HEK293 (cell line): ENCODE measurements at regions not wholly inside any gene's neighbourhood (a gene's known extent, or its start where the extent isn't known, plus 50 kb on each side); places are given as distances from the start of the nearest gene placed in this dataset.

Source experiments
- CTCF ChIA-PET: fragments of 350-600 bp; formaldehyde crosslinking; extraction: SDS; loops from one replicate; lab custom pipeline; 2021; ENCODE audit warnings: antibody characterized with exemption; lab: Yijun Ruan, JAX
- POLR2A ChIA-PET: fragments of 300-600 bp; formaldehyde crosslinking; extraction: SDS; loops from one replicate; lab custom pipeline; 2020; ENCODE audit warnings: antibody characterized with exemption, inconsistent platforms; lab: Yijun Ruan, JAX
- H3K27ac ChIP-seq: fragments of 200-500 bp; sonication (Bioruptor generic); 2 replicates; pipeline ENCODE4 v1.5.1; 2014; ENCODE audit warnings: low read depth, low read length, control low read depth, inconsistent platforms; ENCODE audit errors: extremely low read depth
- H3K36me3 ChIP-seq, 2 experiments: fragments of 200-500 bp in 1 of 2; sonication (Bioruptor generic) in 1 of 2; 1 replicate in 1 of 2; 2 replicates in 1 of 2; pipeline ENCODE4 v1.5.1; 2014 to 2017; ENCODE audit warnings: inconsistent platforms in 2 of 2, low read length in 2 of 2; ENCODE audit not compliant: control insufficient read depth in 2 of 2, insufficient read depth in 1 of 2
- H3K4me1 ChIP-seq: fragments of 200-500 bp; sonication (Bioruptor generic); 2 replicates; pipeline ENCODE4 v1.5.1; 2014; ENCODE audit warnings: mild to moderate bottlenecking, low read length, inconsistent platforms; ENCODE audit not compliant: control insufficient read depth, insufficient read depth
- H3K4me3 ChIP-seq: 2 replicates; pipeline ENCODE4 v1.5.1; 2011; ENCODE audit warnings: low read depth, mild to moderate bottlenecking, control low read depth, low read length, moderate library complexity
- H3K9me3 ChIP-seq: fragments of 200-500 bp; sonication (Bioruptor generic); 2 replicates; pipeline ENCODE4 v1.5.1; 2014; ENCODE audit warnings: low read depth, low read length, inconsistent platforms; ENCODE audit not compliant: control insufficient read depth, insufficient read depth
- EGR2 ChIP-seq: fragments of 450-650 bp; formaldehyde crosslinking; IDR thresholded peaks from 2 replicates; pipeline ENCODE4 v1.5.1; 2016; ENCODE audit warnings: low read depth, missing biosample characterization, missing genetic modification characterization
- FEZF1 ChIP-seq: fragments of 450-650 bp; formaldehyde crosslinking; IDR thresholded peaks from 2 replicates; pipeline ENCODE4 v1.5.1; 2016; ENCODE audit warnings: missing biosample characterization, missing genetic modification characterization
- GFI1B ChIP-seq: fragments of 450-650 bp; formaldehyde crosslinking; IDR thresholded peaks from 2 replicates; pipeline ENCODE4 v1.5.1; 2016; ENCODE audit warnings: missing biosample characterization, missing genetic modification characterization
- GLIS1 ChIP-seq: fragments of 450-650 bp; formaldehyde crosslinking; IDR thresholded peaks from 2 replicates; pipeline ENCODE4 v1.5.1; 2016; ENCODE audit warnings: missing biosample characterization, missing genetic modification characterization
- KLF8 ChIP-seq: fragments of 450-650 bp; formaldehyde crosslinking; IDR thresholded peaks from 2 replicates; pipeline ENCODE4 v1.5.1; 2016; ENCODE audit warnings: missing biosample characterization, missing genetic modification characterization
- OSR2 ChIP-seq: fragments of 450-650 bp; formaldehyde crosslinking; IDR thresholded peaks from 2 replicates; pipeline ENCODE4 v1.5.1; 2016; ENCODE audit warnings: missing biosample characterization, missing genetic modification characterization
- PRDM1 ChIP-seq: fragments of 450-650 bp; formaldehyde crosslinking; IDR thresholded peaks from 2 replicates; pipeline ENCODE4; 2016; ENCODE audit warnings: missing biosample characterization, missing genetic modification characterization
- TRIM28 ChIP-seq: IDR thresholded peaks from 2 replicates; pipeline ENCODE4 v1.6.1; 2011; ENCODE audit warnings: low read length, control low read depth, borderline replicate concordance
- ZBTB1 ChIP-seq: fragments of 450-650 bp; formaldehyde crosslinking; IDR thresholded peaks from 2 replicates; pipeline ENCODE4 v1.5.1; 2016; ENCODE audit warnings: missing biosample characterization, missing genetic modification characterization
- ZFHX2 ChIP-seq: fragments of 450-650 bp; formaldehyde crosslinking; conservative IDR thresholded peaks from 2 replicates; pipeline ENCODE4 v1.5.1; 2016; ENCODE audit warnings: missing biosample characterization, missing genetic modification characterization
- ZNF132 ChIP-seq: fragments of 450-650 bp; formaldehyde crosslinking; IDR thresholded peaks from 2 replicates; pipeline ENCODE4 v1.5.1; 2017; ENCODE audit warnings: missing biosample characterization, missing genetic modification characterization, borderline replicate concordance
- ZNF140 ChIP-seq: fragments of 450-650 bp; formaldehyde crosslinking; IDR thresholded peaks from 2 replicates; pipeline ENCODE4 v1.5.1; 2016; ENCODE audit warnings: missing biosample characterization, missing genetic modification characterization
- ZNF146 ChIP-seq: fragments of 450-650 bp; formaldehyde crosslinking; IDR thresholded peaks from 2 replicates; pipeline ENCODE4 v1.5.1; 2016; ENCODE audit warnings: missing biosample characterization, missing genetic modification characterization
- ZNF248 ChIP-seq: fragments of 450-650 bp; formaldehyde crosslinking; IDR thresholded peaks from 2 replicates; pipeline ENCODE4 v1.5.1; 2017; ENCODE audit warnings: missing biosample characterization, missing genetic modification characterization
- ZNF335 ChIP-seq: fragments of 450-650 bp; formaldehyde crosslinking; conservative IDR thresholded peaks from 2 replicates; pipeline ENCODE4 v1.5.1; 2016; ENCODE audit warnings: missing biosample characterization, missing genetic modification characterization
- ZNF366 ChIP-seq: fragments of 450-650 bp; formaldehyde crosslinking; conservative IDR thresholded peaks from 2 replicates; pipeline ENCODE4 v1.5.1; 2016; ENCODE audit warnings: missing biosample characterization, missing genetic modification characterization
- ZNF423 ChIP-seq: fragments of 450-650 bp; formaldehyde crosslinking; IDR thresholded peaks from 2 replicates; pipeline ENCODE4 v1.5.1; 2016; ENCODE audit warnings: missing biosample characterization, missing genetic modification characterization
- ZNF473 ChIP-seq: fragments of 450-650 bp; formaldehyde crosslinking; IDR thresholded peaks from 2 replicates; pipeline ENCODE4 v1.5.1; 2017; ENCODE audit warnings: missing biosample characterization, missing genetic modification characterization
- ZNF514 ChIP-seq: fragments of 450-650 bp; formaldehyde crosslinking; IDR thresholded peaks from 2 replicates; pipeline ENCODE4 v1.5.1; 2016; ENCODE audit warnings: missing biosample characterization, missing genetic modification characterization
- ZNF529 ChIP-seq: fragments of 450-650 bp; formaldehyde crosslinking; IDR thresholded peaks from 2 replicates; pipeline ENCODE4 v1.5.1; 2017; ENCODE audit warnings: missing genetic modification characterization, missing biosample characterization; ENCODE audit not compliant: insufficient replicate concordance
- ZNF560 ChIP-seq: fragments of 450-650 bp; formaldehyde crosslinking; IDR thresholded peaks from 2 replicates; pipeline ENCODE4 v1.5.1; 2017; ENCODE audit warnings: missing biosample characterization, missing genetic modification characterization, borderline replicate concordance
- ZNF610 ChIP-seq: fragments of 450-650 bp; formaldehyde crosslinking; IDR thresholded peaks from 2 replicates; pipeline ENCODE4 v1.5.1; 2016; ENCODE audit warnings: missing biosample characterization, missing genetic modification characterization, borderline replicate concordance
- ZNF701 ChIP-seq: fragments of 450-650 bp; formaldehyde crosslinking; IDR thresholded peaks from 2 replicates; pipeline ENCODE4 v1.5.1; 2016; ENCODE audit warnings: missing biosample characterization, missing genetic modification characterization
- ZNF747 ChIP-seq: fragments of 450-650 bp; formaldehyde crosslinking; IDR thresholded peaks from 2 replicates; pipeline ENCODE4 v1.5.1; 2016; ENCODE audit warnings: missing biosample characterization, missing genetic modification characterization
- ZNF791 ChIP-seq: fragments of 450-650 bp; formaldehyde crosslinking; IDR thresholded peaks from 2 replicates; pipeline ENCODE4 v1.5.1; 2016; ENCODE audit warnings: missing biosample characterization, missing genetic modification characterization
- ZSCAN16 ChIP-seq: fragments of 450-650 bp; formaldehyde crosslinking; IDR thresholded peaks from 2 replicates; pipeline ENCODE4 v1.5.1; 2016; ENCODE audit warnings: missing biosample characterization, missing genetic modification characterization
- TF ChIP-seq, protein P1 (sequence below): fragments of 450-650 bp; formaldehyde crosslinking; IDR thresholded peaks from 2 replicates; pipeline ENCODE4 v1.5.1; 2016; ENCODE audit warnings: missing biosample characterization, missing genetic modification characterization, low read depth
- TF ChIP-seq, protein P2 (sequence below): fragments of 450-650 bp; formaldehyde crosslinking; IDR thresholded peaks from 2 replicates; pipeline ENCODE4 v1.5.1; 2016; ENCODE audit warnings: missing biosample characterization, missing genetic modification characterization
- TF ChIP-seq, protein P3 (sequence below): fragments of 450-650 bp; formaldehyde crosslinking; IDR thresholded peaks from 2 replicates; pipeline ENCODE4 v1.5.1; 2016; ENCODE audit warnings: missing biosample characterization, missing genetic modification characterization
- TF ChIP-seq, protein P4 (sequence below): fragments of 450-650 bp; formaldehyde crosslinking; IDR thresholded peaks from 2 replicates; pipeline ENCODE4; 2016; ENCODE audit warnings: missing biosample characterization, missing genetic modification characterization
- TF ChIP-seq, protein P5 (sequence below): fragments of 450-650 bp; formaldehyde crosslinking; IDR thresholded peaks from 2 replicates; pipeline ENCODE4 v1.5.1; 2016; ENCODE audit warnings: missing biosample characterization, missing genetic modification characterization

DNA sequence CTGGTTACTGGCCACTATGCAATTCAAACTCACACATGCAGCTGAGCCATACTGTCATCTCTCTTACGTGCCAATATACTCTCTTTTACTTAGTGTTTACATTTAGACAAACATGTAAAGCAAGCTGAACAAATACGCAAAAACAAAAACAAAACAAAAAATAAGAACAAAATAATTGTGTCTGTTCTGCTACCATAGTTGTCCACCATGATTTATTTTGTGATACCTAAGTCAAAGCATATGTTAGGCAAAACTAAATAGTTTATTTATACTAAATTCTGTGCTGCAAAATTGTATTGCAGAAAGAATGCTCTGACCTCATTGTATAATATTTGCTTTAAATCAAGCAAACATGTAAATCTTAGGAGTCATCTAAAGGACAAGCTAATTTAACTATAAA is 943.2 kb upstream of the AGA start:
- CTCF ChIA-PET, result no interaction called here

DNA sequence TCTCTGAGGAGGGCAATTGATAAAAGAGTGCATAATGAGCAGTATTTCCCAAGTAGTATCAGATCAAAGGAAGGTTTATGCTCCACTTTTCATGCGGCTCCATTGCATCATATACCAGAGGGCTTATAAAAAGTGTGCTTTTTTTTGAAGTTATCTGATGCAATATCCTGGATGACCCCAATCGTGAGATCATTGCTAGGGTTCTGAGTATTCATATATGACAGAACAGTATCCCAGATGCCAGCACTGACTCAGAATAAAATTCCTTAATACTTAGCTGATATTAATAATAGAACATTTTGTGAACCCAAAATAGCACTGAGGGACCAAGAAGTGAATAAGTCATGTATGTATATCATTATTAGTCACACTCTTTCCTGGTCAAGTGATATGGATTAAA is 945.5 kb upstream of the AGA start:
- Histone ChIP-seq H3K9me3 (no peaks in the 10 kb centered on the region), H3K36me3 (no peaks in the 10 kb centered on the region), H3K27ac (no peak overlapping the region), H3K4me3 (no peak overlapping the region), H3K4me1 (no peaks in the 10 kb centered on the region)
- no peak for TF ChIP-seq ZNF529
- TF ChIP-seq ZBTB1 (tag by site-specific recombination), result no peak
- no peak for TF ChIP-seq EGR2 (tag by site-specific recombination)
- no peak for TF ChIP-seq KLF8 (tag by site-specific recombination)
- TF ChIP-seq ZNF514 (tag by site-specific recombination), result no peak
- no peak for TF ChIP-seq OSR2 (tag by site-specific recombination)
- no peak for TF ChIP-seq ZSCAN16
- no peak for TF ChIP-seq ZFHX2 (tag by site-specific recombination)
- TF ChIP-seq ZNF560, result no peak
- TF ChIP-seq, protein P1, sequence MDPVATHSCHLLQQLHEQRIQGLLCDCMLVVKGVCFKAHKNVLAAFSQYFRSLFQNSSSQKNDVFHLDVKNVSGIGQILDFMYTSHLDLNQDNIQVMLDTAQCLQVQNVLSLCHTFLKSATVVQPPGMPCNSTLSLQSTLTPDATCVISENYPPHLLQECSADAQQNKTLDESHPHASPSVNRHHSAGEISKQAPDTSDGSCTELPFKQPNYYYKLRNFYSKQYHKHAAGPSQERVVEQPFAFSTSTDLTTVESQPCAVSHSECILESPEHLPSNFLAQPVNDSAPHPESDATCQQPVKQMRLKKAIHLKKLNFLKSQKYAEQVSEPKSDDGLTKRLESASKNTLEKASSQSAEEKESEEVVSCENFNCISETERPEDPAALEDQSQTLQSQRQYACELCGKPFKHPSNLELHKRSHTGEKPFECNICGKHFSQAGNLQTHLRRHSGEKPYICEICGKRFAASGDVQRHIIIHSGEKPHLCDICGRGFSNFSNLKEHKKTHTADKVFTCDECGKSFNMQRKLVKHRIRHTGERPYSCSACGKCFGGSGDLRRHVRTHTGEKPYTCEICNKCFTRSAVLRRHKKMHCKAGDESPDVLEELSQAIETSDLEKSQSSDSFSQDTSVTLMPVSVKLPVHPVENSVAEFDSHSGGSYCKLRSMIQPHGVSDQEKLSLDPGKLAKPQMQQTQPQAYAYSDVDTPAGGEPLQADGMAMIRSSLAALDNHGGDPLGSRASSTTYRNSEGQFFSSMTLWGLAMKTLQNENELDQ (tag by site-specific recombination), result no peak
- no peak for TF ChIP-seq ZNF146 (tag by site-specific recombination)
- no peak for TF ChIP-seq ZNF366
- TF ChIP-seq ZNF423 (tag by site-specific recombination), result no peak
- TF ChIP-seq, protein P2, sequence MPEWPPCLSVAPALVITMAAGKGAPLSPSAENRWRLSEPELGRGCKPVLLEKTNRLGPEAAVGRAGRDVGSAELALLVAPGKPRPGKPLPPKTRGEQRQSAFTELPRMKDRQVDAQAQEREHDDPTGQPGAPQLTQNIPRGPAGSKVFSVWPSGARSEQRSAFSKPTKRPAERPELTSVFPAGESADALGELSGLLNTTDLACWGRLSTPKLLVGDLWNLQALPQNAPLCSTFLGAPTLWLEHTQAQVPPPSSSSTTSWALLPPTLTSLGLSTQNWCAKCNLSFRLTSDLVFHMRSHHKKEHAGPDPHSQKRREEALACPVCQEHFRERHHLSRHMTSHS (tag by site-specific recombination), result no peak
- no peak for TF ChIP-seq ZNF473
- no peak for TF ChIP-seq ZNF610 (tag by site-specific recombination)
- no peak for TF ChIP-seq ZNF791
- TF ChIP-seq, protein P3, sequence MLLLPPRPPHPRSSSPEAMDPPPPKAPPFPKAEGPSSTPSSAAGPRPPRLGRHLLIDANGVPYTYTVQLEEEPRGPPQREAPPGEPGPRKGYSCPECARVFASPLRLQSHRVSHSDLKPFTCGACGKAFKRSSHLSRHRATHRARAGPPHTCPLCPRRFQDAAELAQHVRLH (tag by site-specific recombination), result no peak
- CTCF ChIA-PET, result no interaction called here
- POLR2A ChIA-PET, result no interaction called here

More for the DNA sequence above, 943.2 kb upstream of the AGA start:
- Histone ChIP-seq H3K4me1 (no peaks in the 10 kb centered on the region), H3K4me3 (no peak overlapping the region), H3K36me3 (no peaks in the 10 kb centered on the region), H3K27ac (no peak overlapping the region), H3K9me3 (no peaks in the 10 kb centered on the region)
- POLR2A ChIA-PET, result no interaction called here
- TF ChIP-seq TRIM28, result no peak
- no peak for TF ChIP-seq ZNF248 (tag by site-specific recombination)
- no peak for TF ChIP-seq ZNF335 (tag by site-specific recombination)
- TF ChIP-seq ZNF701 (tag by site-specific recombination), result no peak
- TF ChIP-seq GLIS1, result no peak
- no peak for TF ChIP-seq FEZF1 (tag by site-specific recombination)
- no peak for TF ChIP-seq ZNF140 (tag by site-specific recombination)
- no peak for TF ChIP-seq PRDM1
- TF ChIP-seq ZNF747 (tag by site-specific recombination), result no peak
- TF ChIP-seq, protein P4, sequence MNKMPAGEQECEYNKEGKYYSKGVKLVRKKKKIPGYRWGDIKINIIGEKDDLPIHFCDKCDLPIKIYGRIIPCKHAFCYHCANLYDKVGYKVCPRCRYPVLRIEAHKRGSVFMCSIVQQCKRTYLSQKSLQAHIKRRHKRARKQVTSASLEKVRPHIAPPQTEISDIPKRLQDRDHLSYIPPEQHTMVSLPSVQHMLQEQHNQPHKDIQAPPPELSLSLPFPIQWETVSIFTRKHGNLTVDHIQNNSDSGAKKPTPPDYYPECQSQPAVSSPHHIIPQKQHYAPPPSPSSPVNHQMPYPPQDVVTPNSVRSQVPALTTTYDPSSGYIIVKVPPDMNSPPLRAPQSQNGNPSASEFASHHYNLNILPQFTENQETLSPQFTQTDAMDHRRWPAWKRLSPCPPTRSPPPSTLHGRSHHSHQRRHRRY (tag by site-specific recombination), result no peak
- no peak for TF ChIP-seq ZFHX2 (tag by site-specific recombination)
- no peak for TF ChIP-seq GFI1B (tag by site-specific recombination)
- no peak for TF ChIP-seq ZNF473
- TF ChIP-seq ZNF132 (tag by site-specific recombination), result no peak
- TF ChIP-seq, protein P5, sequence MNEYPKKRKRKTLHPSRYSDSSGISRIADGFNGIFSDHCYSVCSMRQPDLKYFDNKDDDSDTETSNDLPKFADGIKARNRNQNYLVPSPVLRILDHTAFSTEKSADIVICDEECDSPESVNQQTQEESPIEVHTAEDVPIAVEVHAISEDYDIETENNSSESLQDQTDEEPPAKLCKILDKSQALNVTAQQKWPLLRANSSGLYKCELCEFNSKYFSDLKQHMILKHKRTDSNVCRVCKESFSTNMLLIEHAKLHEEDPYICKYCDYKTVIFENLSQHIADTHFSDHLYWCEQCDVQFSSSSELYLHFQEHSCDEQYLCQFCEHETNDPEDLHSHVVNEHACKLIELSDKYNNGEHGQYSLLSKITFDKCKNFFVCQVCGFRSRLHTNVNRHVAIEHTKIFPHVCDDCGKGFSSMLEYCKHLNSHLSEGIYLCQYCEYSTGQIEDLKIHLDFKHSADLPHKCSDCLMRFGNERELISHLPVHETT (tag by site-specific recombination), result no peak
